Transverse colon (tissue), 4 donors: ENCODE measurements at regions not wholly inside any gene's neighbourhood (a gene's known extent, or its start where the extent isn't known, plus 50 kb on each side); places are given as distances from the start of the nearest gene placed in this dataset.
"Not testable (repeated sequence)": the region's sequence is repeated elsewhere in the genome, so short reads cannot be mapped to it uniquely, and the experiment has no call there.

ENCODE experiments used
- DNase-seq: peaks from one replicate; pipeline ENCODE4 v3.0.0-alpha.2; 2019
- H3K27ac ChIP-seq, 4 donors: fragments of 200-600 bp; sonication (generic); 2 replicates each; pipeline ENCODE4 v1.5.1; 2016 to 2018; ENCODE audit warnings: inconsistent platforms in 4 of 4
- H3K27me3 ChIP-seq: fragments of 200-600 bp; sonication (generic); 2 replicates; pipeline ENCODE4 v1.5.1; 2017; ENCODE audit warnings: inconsistent platforms
- H3K36me3 ChIP-seq, 4 donors: fragments of 200-600 bp; sonication (generic); 2 replicates each; pipeline ENCODE4 v1.5.1; 2017 to 2019; ENCODE audit warnings: inconsistent platforms in 4 of 4
- H3K4me1 ChIP-seq, 4 donors: fragments of 200-600 bp; sonication (generic); 2 replicates each; pipeline ENCODE4 v1.5.1; 2017 to 2020; ENCODE audit warnings: inconsistent platforms in 4 of 4
- H3K4me3 ChIP-seq, 4 donors: fragments of 200-600 bp; sonication (generic); 1 replicate in 1 of 4; 2 replicates in 3 of 4; pipeline versions ENCODE4 v1.5.1 to v1.6.1; 2017 to 2019; ENCODE audit warnings: inconsistent platforms in 4 of 4
- H3K9me3 ChIP-seq, 2 donors: fragments of 200-600 bp; sonication (generic); 2 replicates each; pipeline ENCODE4 v1.5.1; 2017 to 2019; ENCODE audit warnings: inconsistent platforms in 2 of 2
- CTCF ChIP-seq, 5 experiments: fragments of 200-600 bp in 3 of 5; fragments of 450-650 bp in 2 of 5; sonication (generic) in 3 of 5; IDR thresholded peaks; 1 replicate in 2 of 5; 2 replicates in 3 of 5; pipeline ENCODE4 v1.5.1; 2016 to 2017; ENCODE audit warnings: antibody characterized with exemption in 5 of 5, inconsistent platforms in 3 of 5, mild to moderate bottlenecking in 2 of 5, moderate library complexity in 1 of 5
- EP300 ChIP-seq: sonication (generic); formaldehyde crosslinking; IDR thresholded peaks from one replicate; pipeline ENCODE4 v1.6.1; 2017; ENCODE audit warnings: antibody characterized with exemption, low read depth
- POLR2A ChIP-seq: fragments of 450-650 bp; IDR thresholded peaks from one replicate; pipeline ENCODE4 v1.6.1; 2016; ENCODE audit warnings: antibody characterized with exemption, mild to moderate bottlenecking, moderate library complexity
- POLR2AphosphoS5 ChIP-seq, 3 donors: sonication (generic); formaldehyde crosslinking; IDR thresholded peaks; one replicate each; pipeline ENCODE4 v1.6.1; 2016; ENCODE audit warnings: antibody characterized with exemption in 3 of 3
- WGBS, 2 donors: methylation state at CpG; one replicate each; pipeline ENCODE4 v1.1.5; 2018; ENCODE audit warnings: low coverage in 1 of 2; 5-methylcytosine and 5-hydroxymethylcytosine counted together
- in situ Hi-C, 4 donors: fragments of 200-750 bp; cut with MboI; loops; one replicate each; pipeline versions ENCODE4 v1.15.0 to v1.15.1; 2017; ENCODE audit warnings: low sequenced_read_pairs in 3 of 4, low pct_ligation_motif_present in 1 of 4, low pct_unique_long_range_greater_than_20kb in 1 of 4
- intact Hi-C: fragments of 100-400 bp; cut with DNase I; formaldehyde crosslinking; loops from one replicate; pipeline ENCODE4 v1.15.1; 2023; ENCODE audit warnings: low total_unique reads

- Histone ChIP-seq H3K4me1 (no peaks in the 10 kb centered on the region), H3K36me3 (no peaks in the 10 kb centered on the region), H3K4me3 (no peak overlapping the region), H3K9me3 (no peaks in the 10 kb centered on the region), H3K27ac (no peak overlapping the region), H3K27me3 (no peaks in the 10 kb centered on the region)
- intact Hi-C loops (no loop called here), in situ Hi-C loops (no loop called here)
- WGBS, 2 donors = 87 to 96% methylated on average over 4 to 5 of the region's 5 CpGs
- no peak for DNase-seq
- TF ChIP-seq POLR2A = no peak
Measured at GRCh38 chr21:15967661-15968060, 237.9 kb downstream of the USP25 start.

- intact Hi-C loops = no loop called here
- no peaks in the 10 kb centered on the region for H3K27me3 ChIP-seq
- no peak overlapping the region for H3K27ac ChIP-seq
- H3K4me3 ChIP-seq = no peak overlapping the region
- H3K9me3 ChIP-seq = no peaks in the 10 kb centered on the region
- WGBS, 2 donors = 70 to 100% methylated on average over 1 of the region's 1 CpG
- H3K4me1 ChIP-seq = no peaks in the 10 kb centered on the region
- TF ChIP-seq POLR2A = no peak
- TF ChIP-seq EP300 = no peak
- TF ChIP-seq POLR2AphosphoS5 (IDR thresholded peaks at IDR 0.05) = no peak
- no peak for TF ChIP-seq CTCF (IDR thresholded peaks at IDR 0.05)
- in situ Hi-C loops = no loop called here
- no peaks in the 10 kb centered on the region for H3K36me3 ChIP-seq
- DNase-seq = no peak
Measured at GRCh38 chr21:15968776-15969310, 239.1 kb downstream of the USP25 start.

GRCh38 chr21:15976807-15977206 is 247.0 kb downstream of the USP25 start:
- WGBS, 2 donors = 54 to 56% methylated on average over 1 of the region's 1 CpG
- TF ChIP-seq CTCF (IDR thresholded peaks at IDR 0.05) (no peak), POLR2A (no peak), POLR2AphosphoS5 (IDR thresholded peaks at IDR 0.05) (no peak), EP300 (no peak)
- intact Hi-C loops = no loop called here

GRCh38 chr21:15978215-15978738 is 248.5 kb downstream of the USP25 start:
- H3K36me3 ChIP-seq = no peaks in the 10 kb centered on the region
- no peaks in the 10 kb centered on the region for H3K9me3 ChIP-seq
- no peak for TF ChIP-seq POLR2A
- TF ChIP-seq CTCF (IDR thresholded peaks at IDR 0.05) = no peak
- no peak for TF ChIP-seq EP300
- no peak for TF ChIP-seq POLR2AphosphoS5 (IDR thresholded peaks at IDR 0.05)
- H3K27ac ChIP-seq = no peak overlapping the region
- no peaks in the 10 kb centered on the region for H3K4me1 ChIP-seq
- intact Hi-C loops (no loop called here), in situ Hi-C loops (no loop called here)
- no peak for DNase-seq
- no peaks in the 10 kb centered on the region for H3K27me3 ChIP-seq
- no peak overlapping the region for H3K4me3 ChIP-seq
- 66 to 67% methylated on average over 1 to 3 of the region's 3 CpGs for WGBS, 2 donors

More at GRCh38 chr21:15976807-15977206, 247.0 kb downstream of the USP25 start:
- no peaks in the 10 kb centered on the region for H3K9me3 ChIP-seq
- no peak overlapping the region for H3K27ac ChIP-seq
- DNase-seq = no peak
- no peak overlapping the region for H3K4me3 ChIP-seq
- H3K36me3 ChIP-seq = no peaks in the 10 kb centered on the region
- no peaks in the 10 kb centered on the region for H3K27me3 ChIP-seq
- in situ Hi-C loops = no loop called here
- H3K4me1 ChIP-seq = no peaks in the 10 kb centered on the region

- 94 to 96% methylated on average over 6 of the region's 6 CpGs for WGBS, 2 donors
- H3K9me3 ChIP-seq, H3K27me3 ChIP-seq, in situ Hi-C loops, H3K27ac ChIP-seq, H3K4me1 ChIP-seq, H3K4me3 ChIP-seq, DNase-seq, H3K36me3 ChIP-seq, intact Hi-C loops: not testable (repeated sequence)
Measured at GRCh38 chr21:15979493-15979892, 249.7 kb downstream of the USP25 start.
